Fibroblast of lung (primary cell): ENCODE measurements at regions not wholly inside any gene's neighbourhood (a gene's known extent, or its start where the extent isn't known, plus 50 kb on each side); places are given as distances from the start of the nearest gene placed in this dataset.

Source experiments
- DNase-seq, 2 donors: peaks; one replicate each; pipeline versions ENCODE4 v3.0.0 to v3.0.0-alpha.2; 2010; ENCODE audit warnings: low read depth in 2 of 2
- H2AFZ ChIP-seq: 2 replicates; pipeline ENCODE4 v1.5.1; 2012; ENCODE audit warnings: low read length, control low read depth, inconsistent platforms
- H3K27ac ChIP-seq: 2 replicates; pipeline ENCODE4 v1.5.1; 2011; ENCODE audit warnings: low read length, control low read depth; ENCODE audit not compliant: insufficient read depth
- H3K27me3 ChIP-seq: 2 replicates; pipeline ENCODE4 v1.5.1; 2011; ENCODE audit warnings: mild to moderate bottlenecking, low read length; ENCODE audit not compliant: control insufficient read depth, insufficient read depth
- H3K36me3 ChIP-seq: 2 replicates; pipeline ENCODE4 v1.5.1; 2011; ENCODE audit warnings: low read length; ENCODE audit not compliant: control insufficient read depth, insufficient read depth
- H3K4me1 ChIP-seq: 2 replicates; pipeline ENCODE4 v1.5.1; 2011; ENCODE audit warnings: low read length; ENCODE audit not compliant: control insufficient read depth, insufficient read depth; ENCODE audit errors: extremely low read depth
- H3K4me2 ChIP-seq: 2 replicates; pipeline ENCODE4 v1.5.1; 2011; ENCODE audit warnings: low read length, control low read depth; ENCODE audit not compliant: insufficient read depth; ENCODE audit errors: extremely low read depth
- H3K4me3 ChIP-seq, 4 experiments: fragments of 200-600 bp in 1 of 4; sonication (generic) in 1 of 4; replicated peaks in 1 of 4; 2 replicates each; pipeline ENCODE4 v1.5.1; 2011 to 2016; ENCODE audit warnings: low read length in 4 of 4, low read depth in 3 of 4, mild to moderate bottlenecking in 3 of 4, control low read depth in 2 of 4, inconsistent platforms in 1 of 4, mixed read lengths in 1 of 4; ENCODE audit not compliant: insufficient read depth in 1 of 4; ENCODE audit errors: control extremely low read depth in 1 of 4
- H3K79me2 ChIP-seq: 2 replicates; pipeline ENCODE4 v1.5.1; 2012; ENCODE audit warnings: mild to moderate bottlenecking, low read length, inconsistent platforms; ENCODE audit not compliant: control insufficient read depth, insufficient read depth
- H3K9ac ChIP-seq: 2 replicates; pipeline ENCODE4 v1.5.1; 2011; ENCODE audit warnings: mild to moderate bottlenecking, low read length, control low read depth; ENCODE audit not compliant: insufficient read depth
- H3K9me3 ChIP-seq: 2 replicates; pipeline ENCODE4 v1.5.1; 2012; ENCODE audit warnings: low read depth, low read length; ENCODE audit not compliant: control insufficient read depth, insufficient read depth
- H4K20me1 ChIP-seq: 2 replicates; pipeline ENCODE4 v1.5.1; 2011; ENCODE audit warnings: low read length; ENCODE audit not compliant: control insufficient read depth, insufficient read depth; ENCODE audit errors: extremely low read depth
- EZH2 ChIP-seq: IDR thresholded peaks from 2 replicates; pipeline ENCODE4 v1.5.1; 2012; ENCODE audit warnings: low read length, control low read depth, mild to moderate bottlenecking; ENCODE audit errors: missing control alignments
- TF ChIP-seq, protein P1 (sequence below), 2 donors: IDR thresholded peaks in 1 of 2; conservative IDR thresholded peaks in 1 of 2; 1 replicate in 1 of 2; 2 replicates in 1 of 2; pipeline ENCODE4 v1.5.1; 2011 to 2012; ENCODE audit warnings: low read length in 2 of 2, control low read depth in 1 of 2, inconsistent platforms in 1 of 2, low read depth in 1 of 2, mild to moderate bottlenecking in 1 of 2

DNA sequence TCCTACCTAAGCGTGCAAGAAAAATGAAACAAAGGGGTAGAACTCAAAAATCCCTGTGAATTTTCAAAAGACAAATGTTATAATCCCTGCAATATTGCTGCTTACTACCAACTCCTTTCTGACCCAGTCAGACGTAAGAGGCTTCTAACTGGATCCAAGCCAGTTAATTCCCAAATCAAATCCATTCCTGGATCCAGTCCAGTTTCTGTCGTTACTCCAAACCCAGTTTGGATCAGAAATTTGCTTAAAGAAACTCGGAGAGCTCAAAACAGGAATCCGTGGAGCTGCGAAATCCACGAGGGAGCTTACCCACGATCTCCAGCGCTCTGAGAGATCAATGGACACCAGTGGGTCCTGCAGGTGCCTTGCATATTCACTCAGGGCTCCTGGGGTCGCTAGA lies 62.8 kb upstream of the IKZF2 start:
- Histone ChIP-seq H3K4me3 (no peak overlapping the region), H3K36me3 (no peaks in the 10 kb centered on the region), H4K20me1 (no peaks in the 10 kb centered on the region), H3K79me2 (no peaks in the 10 kb centered on the region), H2AFZ (peak overlapping the region; percentile 15), H3K27me3 (no peaks in the 10 kb centered on the region), H3K4me2 (no peak overlapping the region), H3K9ac (no peak overlapping the region), H3K4me1 (no peaks in the 10 kb centered on the region), H3K9me3 (no peaks in the 10 kb centered on the region), H3K27ac (no peak overlapping the region)
- DNase-seq = no peak
- no peak for TF ChIP-seq EZH2
- TF ChIP-seq, protein P1, sequence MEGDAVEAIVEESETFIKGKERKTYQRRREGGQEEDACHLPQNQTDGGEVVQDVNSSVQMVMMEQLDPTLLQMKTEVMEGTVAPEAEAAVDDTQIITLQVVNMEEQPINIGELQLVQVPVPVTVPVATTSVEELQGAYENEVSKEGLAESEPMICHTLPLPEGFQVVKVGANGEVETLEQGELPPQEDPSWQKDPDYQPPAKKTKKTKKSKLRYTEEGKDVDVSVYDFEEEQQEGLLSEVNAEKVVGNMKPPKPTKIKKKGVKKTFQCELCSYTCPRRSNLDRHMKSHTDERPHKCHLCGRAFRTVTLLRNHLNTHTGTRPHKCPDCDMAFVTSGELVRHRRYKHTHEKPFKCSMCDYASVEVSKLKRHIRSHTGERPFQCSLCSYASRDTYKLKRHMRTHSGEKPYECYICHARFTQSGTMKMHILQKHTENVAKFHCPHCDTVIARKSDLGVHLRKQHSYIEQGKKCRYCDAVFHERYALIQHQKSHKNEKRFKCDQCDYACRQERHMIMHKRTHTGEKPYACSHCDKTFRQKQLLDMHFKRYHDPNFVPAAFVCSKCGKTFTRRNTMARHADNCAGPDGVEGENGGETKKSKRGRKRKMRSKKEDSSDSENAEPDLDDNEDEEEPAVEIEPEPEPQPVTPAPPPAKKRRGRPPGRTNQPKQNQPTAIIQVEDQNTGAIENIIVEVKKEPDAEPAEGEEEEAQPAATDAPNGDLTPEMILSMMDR (conservative IDR thresholded peaks at IDR 0.05 in 1 of 2, IDR thresholded peaks at IDR 0.05 in 1 of 2; ENCODE audit: low read depth in 1 of 2, low read length in 2 of 2) = no peak

- H3K27ac ChIP-seq = no peak overlapping the region
These were observed 65.0 kb upstream of the IKZF2 start for GRCh38 chr2:213216461-213216860.

GRCh38 chr2:213219816-213220215 lies 64.4 kb upstream of the SPAG16 start:
- Histone ChIP-seq H4K20me1 (no peaks in the 10 kb centered on the region), H3K9me3 (no peaks in the 10 kb centered on the region), H3K4me1 (no peaks in the 10 kb centered on the region), H3K4me3 (no peak overlapping the region), H3K79me2 (no peaks in the 10 kb centered on the region), H2AFZ (no peak overlapping the region), H3K27ac (no peak overlapping the region), H3K36me3 (no peaks in the 10 kb centered on the region), H3K4me2 (no peak overlapping the region), H3K27me3 (no peaks in the 10 kb centered on the region), H3K9ac (no peak overlapping the region)
- TF ChIP-seq, protein P1 (conservative IDR thresholded peaks at IDR 0.05 in 1 of 2, IDR thresholded peaks at IDR 0.05 in 1 of 2; ENCODE audit: low read depth in 1 of 2, low read length in 2 of 2) = no peak
- no peak for TF ChIP-seq EZH2
- DNase-seq = no peak

More at GRCh38 chr2:213216461-213216860, 65.0 kb upstream of the IKZF2 start:
- no peaks in the 10 kb centered on the region for H3K36me3 ChIP-seq
- peak; percentile 66 to 83 for DNase-seq
- no peaks in the 10 kb centered on the region for H4K20me1 ChIP-seq
- H3K79me2 ChIP-seq = no peaks in the 10 kb centered on the region
- no peaks in the 10 kb centered on the region for H3K9me3 ChIP-seq
- no peak overlapping the region for H3K4me3 ChIP-seq
- no peak overlapping the region for H3K4me2 ChIP-seq
- TF ChIP-seq, protein P1 (conservative IDR thresholded peaks at IDR 0.05 in 1 of 2, IDR thresholded peaks at IDR 0.05 in 1 of 2; ENCODE audit: low read depth in 1 of 2, low read length in 2 of 2) = no peak
- TF ChIP-seq EZH2 = no peak
- no peak overlapping the region for H3K9ac ChIP-seq
- H3K4me1 ChIP-seq = no peaks in the 10 kb centered on the region
- H3K27me3 ChIP-seq = no peaks in the 10 kb centered on the region
- H2AFZ ChIP-seq = no peak overlapping the region
